ENCODE measurements at regions not wholly inside any gene's neighbourhood (a gene's known extent, or its start where the extent isn't known, plus 50 kb on each side); places are given as distances from the start of the nearest gene placed in this dataset.

- no peaks in the 10 kb centered on the region for H3K4me1 Mint-ChIP-seq
- Histone ChIP-seq H3K79me2 (ENCODE audit: insufficient read depth, low read length) (no peaks in the 10 kb centered on the region), H2AFZ (ENCODE audit: insufficient read depth, low read depth, low read length, poor library complexity, severe bottlenecking) (no peak overlapping the region), H3K4me1 (ENCODE audit: control insufficient read depth in 1 of 2, insufficient read depth in 2 of 2, low read length in 2 of 2) (no peaks in the 10 kb centered on the region), H3K27me3 (ENCODE audit: control insufficient read depth in 2 of 2, insufficient read depth in 2 of 2, low read length in 2 of 2) (no peaks in the 10 kb centered on the region), H3K9ac (ENCODE audit: insufficient read depth, low read length, poor library complexity, severe bottlenecking) (no peak overlapping the region), H3K4me2 (replicated peaks; ENCODE audit: extremely low read depth, low read length, poor library complexity, severe bottlenecking) (no peak overlapping the region), H3K4me3 (replicated peaks in 1 of 3; ENCODE audit: low read depth in 2 of 3, low read length in 3 of 3) (no peak overlapping the region), H3K27ac (ENCODE audit: low read depth in 1 of 2, low read length in 2 of 2) (no peak overlapping the region), H3K36me3 (replicated peaks in 1 of 2; ENCODE audit: control insufficient read depth in 1 of 2, insufficient read depth in 2 of 2, low read length in 2 of 2) (no peaks in the 10 kb centered on the region), H3K9me3 (replicated peaks in 1 of 2; ENCODE audit: control insufficient read depth in 1 of 2, insufficient read depth in 1 of 2, low read length in 2 of 2) (no peaks in the 10 kb centered on the region), H4K20me1 (ENCODE audit: insufficient read depth, low read length) (no peaks in the 10 kb centered on the region)
- H3K36me3 Mint-ChIP-seq, result no peaks in the 10 kb centered on the region
- TF ChIP-seq CTCF (IDR thresholded peaks at IDR 0.05), result no peak
- H3K9me3 Mint-ChIP-seq, result peaks cover 0 to 4% (median 0%) of the 10 kb centered on the region in 7 donors
- WGBS (ENCODE audit: insufficient coverage), result 88% methylated on average over 1 of the region's 4 CpGs
- H3K4me3 Mint-ChIP-seq, result no peak overlapping the region
- H3K27ac Mint-ChIP-seq, result no peak overlapping the region
- intact Hi-C loops (cut with micrococcal nuclease), result no loop called here
- no peak for DNase-seq
- peaks cover 0 to 2% (median 0%) of the 10 kb centered on the region in 3 donors for H3K27me3 Mint-ChIP-seq (ENCODE audit: low read depth in 3 of 3)
Measured at GRCh38 chr9:85178474-85178873, 508.9 kb downstream of the NTRK2 start.

GRCh38 chr9:85173967-85174366, 504.4 kb downstream of the NTRK2 start:
- no peak overlapping the region for H3K4me2 ChIP-seq (replicated peaks; ENCODE audit: extremely low read depth, low read length, poor library complexity, severe bottlenecking)
- H3K27ac ChIP-seq (ENCODE audit: low read depth in 1 of 2, low read length in 2 of 2), result no peak overlapping the region
- H3K4me3 Mint-ChIP-seq, result no peak overlapping the region
- DNase-seq, result no peak
- H3K36me3 Mint-ChIP-seq, result no peaks in the 10 kb centered on the region
- no peak overlapping the region for H3K4me3 ChIP-seq (replicated peaks in 1 of 3; ENCODE audit: low read depth in 2 of 3, low read length in 3 of 3)
- no peak for TF ChIP-seq CTCF (IDR thresholded peaks at IDR 0.05)
- H3K27me3 Mint-ChIP-seq (ENCODE audit: low read depth in 3 of 3), result peaks cover 0 to 2% (median 0%) of the 10 kb centered on the region in 3 donors
- no peaks in the 10 kb centered on the region for H3K9me3 ChIP-seq (replicated peaks in 1 of 2; ENCODE audit: control insufficient read depth in 1 of 2, insufficient read depth in 1 of 2, low read length in 2 of 2)
- no peak overlapping the region for H3K9ac ChIP-seq (ENCODE audit: insufficient read depth, low read length, poor library complexity, severe bottlenecking)
- H2AFZ ChIP-seq (ENCODE audit: insufficient read depth, low read depth, low read length, poor library complexity, severe bottlenecking), result no peak overlapping the region
- intact Hi-C loops (cut with micrococcal nuclease), result no loop called here
- H3K27ac Mint-ChIP-seq, result no peak overlapping the region
- no peaks in the 10 kb centered on the region for H4K20me1 ChIP-seq (ENCODE audit: insufficient read depth, low read length)
- H3K79me2 ChIP-seq (ENCODE audit: insufficient read depth, low read length), result no peaks in the 10 kb centered on the region
- 100% methylated on average over 1 of the region's 1 CpG for WGBS (ENCODE audit: insufficient coverage)
- no peaks in the 10 kb centered on the region for H3K4me1 ChIP-seq (ENCODE audit: control insufficient read depth in 1 of 2, insufficient read depth in 2 of 2, low read length in 2 of 2)
- no peaks in the 10 kb centered on the region for H3K27me3 ChIP-seq (ENCODE audit: control insufficient read depth in 2 of 2, insufficient read depth in 2 of 2, low read length in 2 of 2)
- no peaks in the 10 kb centered on the region for H3K4me1 Mint-ChIP-seq
- peaks cover 0 to 5% (median 0%) of the 10 kb centered on the region in 7 donors for H3K9me3 Mint-ChIP-seq
- no peaks in the 10 kb centered on the region for H3K36me3 ChIP-seq (replicated peaks in 1 of 2; ENCODE audit: control insufficient read depth in 1 of 2, insufficient read depth in 2 of 2, low read length in 2 of 2)

All from CD14-positive monocyte (primary cell).